ENCODE measurements at regions not wholly inside any gene's neighbourhood (a gene's known extent, or its start where the extent isn't known, plus 50 kb on each side); places are given as distances from the start of the nearest gene placed in this dataset.
A peak's percentile ranks its signal among the peaks of the same experiment; 100 is the strongest.

GRCh38 chr12:90280564-90281058, 572.0 kb upstream of the ATP2B1 start:
- TF ChIP-seq CTCF (IDR thresholded peaks at IDR 0.05; ENCODE audit: insufficient read depth, low read depth, low read length, missing control alignments) = no peak
- no peak overlapping the region for H3K4me3 ChIP-seq (ENCODE audit: low read length)
- peak; percentile 22 for DNase-seq (ENCODE audit: low read depth)

GRCh38 chr12:90280033-90280432, 571.4 kb upstream of the ATP2B1 start:
- TF ChIP-seq CTCF (IDR thresholded peaks at IDR 0.05; ENCODE audit: insufficient read depth, low read depth, low read length, missing control alignments) = no peak
- peak; percentile 79 for DNase-seq (ENCODE audit: low read depth)

GRCh38 chr12:90275088-90275487, 566.5 kb upstream of the ATP2B1 start:
- peak; percentile 41 for DNase-seq (ENCODE audit: low read depth)
- no peak overlapping the region for H3K4me3 ChIP-seq (ENCODE audit: low read length)
- TF ChIP-seq CTCF (IDR thresholded peaks at IDR 0.05; ENCODE audit: insufficient read depth, low read depth, low read length, missing control alignments) = no peak

More at GRCh38 chr12:90280033-90280432, 571.4 kb upstream of the ATP2B1 start:
- H3K4me3 ChIP-seq (ENCODE audit: low read length) = no peak overlapping the region

GRCh38 chr12:90274407-90274806, 565.8 kb upstream of the ATP2B1 start:
- TF ChIP-seq CTCF (IDR thresholded peaks at IDR 0.05; ENCODE audit: insufficient read depth, low read depth, low read length, missing control alignments) = peak; percentile 21
- peak; percentile 17 for DNase-seq (ENCODE audit: low read depth)
- H3K4me3 ChIP-seq (ENCODE audit: low read length) = no peak overlapping the region

- no peak for TF ChIP-seq CTCF (IDR thresholded peaks at IDR 0.05; ENCODE audit: insufficient read depth, low read depth, low read length, missing control alignments)
- no peak overlapping the region for H3K4me3 ChIP-seq (ENCODE audit: low read length)
- no peak for DNase-seq (ENCODE audit: low read depth)
These were observed 559.9 kb upstream of the ATP2B1 start for GRCh38 chr12:90268574-90268973.

- DNase-seq (ENCODE audit: low read depth) = peak; percentile 37
- no peak overlapping the region for H3K4me3 ChIP-seq (ENCODE audit: low read length)
- no peak for TF ChIP-seq CTCF (IDR thresholded peaks at IDR 0.05; ENCODE audit: insufficient read depth, low read depth, low read length, missing control alignments)
These were observed 553.6 kb upstream of the ATP2B1 start for GRCh38 chr12:90262251-90262650.

GRCh38 chr12:90261283-90261682, 552.6 kb upstream of the ATP2B1 start:
- no peak overlapping the region for H3K4me3 ChIP-seq (ENCODE audit: low read length)
- TF ChIP-seq CTCF (IDR thresholded peaks at IDR 0.05; ENCODE audit: insufficient read depth, low read depth, low read length, missing control alignments) = no peak
- DNase-seq (ENCODE audit: low read depth) = no peak
